ENCODE measurements at regions not wholly inside any gene's neighbourhood (a gene's known extent, or its start where the extent isn't known, plus 50 kb on each side); places are given as distances from the start of the nearest gene placed in this dataset.

GRCh38 chr9:103755441-103755840, 338.7 kb upstream of the SMC2 start:
- no peak overlapping the region for H3K18ac ChIP-seq (ENCODE audit: extremely low read depth, low read length)
- POLR2A ChIA-PET (ENCODE audit: partially characterized antibody) = no interaction called here
- H2BK120ac ChIP-seq (replicated peaks; ENCODE audit: low read depth, low read length) = no peak overlapping the region
- no peaks in the 10 kb centered on the region for H3K36me3 ChIP-seq (ENCODE audit: control insufficient read depth in 2 of 4, insufficient read depth in 4 of 4, low read length in 3 of 4)
- H3K27me3 ChIP-seq (replicated peaks in 1 of 4; ENCODE audit: control insufficient read depth in 3 of 4, extremely low read depth in 1 of 4, insufficient read depth in 3 of 4, low read length in 3 of 4) = no peaks in the 10 kb centered on the region
- no peak overlapping the region for H3K27ac ChIP-seq (ENCODE audit: low read depth, low read length)
- no peak overlapping the region for H3K23ac ChIP-seq (ENCODE audit: insufficient read length)
- H3K9ac ChIP-seq (replicated peaks in 1 of 4; ENCODE audit: extremely low read depth in 1 of 4, low read depth in 3 of 4, low read length in 3 of 4) = no peak overlapping the region
- no peak overlapping the region for H3K4me3 ChIP-seq (ENCODE audit: extremely low read depth in 1 of 4, insufficient read depth in 2 of 4, low read depth in 3 of 4, low read length in 4 of 4)
- H2BK20ac ChIP-seq (ENCODE audit: low read length) = no peak overlapping the region
- TF ChIP-seq CBX8 (IDR thresholded peaks at IDR 0.05; ENCODE audit: borderline replicate concordance, low read depth, low read length) (no peak), HDAC6 (IDR thresholded peaks at IDR 0.05; ENCODE audit: low read depth, low read length) (no peak), NRF1 (IDR thresholded peaks at IDR 0.05; ENCODE audit: low read depth, low read length) (no peak), SRF (IDR thresholded peaks at IDR 0.05; ENCODE audit: low read depth, low read length) (no peak), RFX5 (IDR thresholded peaks at IDR 0.05; ENCODE audit: borderline replicate concordance, low read depth, low read length) (no peak), SP4 (IDR thresholded peaks at IDR 0.05; ENCODE audit: low read length) (no peak), KDM1A (IDR thresholded peaks at IDR 0.05; ENCODE audit: borderline replicate concordance, low read length) (no peak), SP2 (IDR thresholded peaks at IDR 0.05; ENCODE audit: low read length) (no peak), TBP (IDR thresholded peaks at IDR 0.05; ENCODE audit: low read depth, low read length) (no peak)
- no peak overlapping the region for H2BK5ac ChIP-seq (ENCODE audit: low read depth, low read length)
- H3K4me1 ChIP-seq (replicated peaks in 1 of 4; ENCODE audit: control insufficient read depth in 3 of 4, insufficient read depth in 4 of 4, low read length in 3 of 4) = peaks cover 0 to 3% (median 0%) of the 10 kb centered on the region in 4 experiments; a peak in 2 of 7 replicates
- H2AFZ ChIP-seq (ENCODE audit: low read length) = no peak overlapping the region
- H3K79me1 ChIP-seq (ENCODE audit: low read depth, low read length) = no peaks in the 10 kb centered on the region
- no peaks in the 10 kb centered on the region for H3K79me2 ChIP-seq (ENCODE audit: control insufficient read depth in 1 of 2, insufficient read depth in 2 of 2, low read length in 2 of 2)
- DNase-seq (ENCODE audit: low read depth in 1 of 2, low spot score in 2 of 2) = no peak
- no peak overlapping the region for H3K14ac ChIP-seq (ENCODE audit: insufficient read length)
- WGBS, 2 experiments (ENCODE audit: extremely low coverage in 1 of 2, insufficient coverage in 1 of 2, insufficient read length in 1 of 2, insufficient replicate concordance in 2 of 2, low coverage in 1 of 2, low lambda C conversion rate in 2 of 2, missing lambda C conversion rate in 1 of 2) = 88% methylated on average over 2 of the region's 2 CpGs; no CpG with 5 or more reads in 1 of the 2 experiments
- no peak overlapping the region for H3K4me2 ChIP-seq (ENCODE audit: insufficient read depth in 1 of 2, low read depth in 2 of 2, low read length in 2 of 2)
- no peak overlapping the region for H4K5ac ChIP-seq (ENCODE audit: insufficient read length, low read depth, low read length)
- H3K56ac ChIP-seq (replicated peaks; ENCODE audit: insufficient read length, low read depth, low read length) = no peak overlapping the region
- H4K20me1 ChIP-seq (replicated peaks in 1 of 2; ENCODE audit: control insufficient read depth in 1 of 2, insufficient read depth in 2 of 2, low read length in 2 of 2) = no peaks in the 10 kb centered on the region
- CTCF ChIA-PET (ENCODE audit: partially characterized antibody) = no interaction called here
- no peak overlapping the region for H3K4ac ChIP-seq (replicated peaks; ENCODE audit: insufficient read length, low read depth, low read length)
- H4K8ac ChIP-seq (ENCODE audit: extremely low read depth, insufficient read depth, low read length) = no peak overlapping the region
- FAIRE-seq = no peak
- H2AK5ac ChIP-seq (ENCODE audit: low read depth, low read length) = no peak overlapping the region
- H2BK12ac ChIP-seq (ENCODE audit: low read depth, low read length) = no peak overlapping the region
- no peaks in the 10 kb centered on the region for H3K9me3 ChIP-seq (ENCODE audit: insufficient read depth in 2 of 2, low read depth in 1 of 2, low read length in 1 of 2)
- no peak overlapping the region for H2BK15ac ChIP-seq (ENCODE audit: low read length)
- H3K23me2 ChIP-seq (ENCODE audit: low read depth, low read length) = no peaks in the 10 kb centered on the region
- no peak overlapping the region for H4K91ac ChIP-seq (replicated peaks; ENCODE audit: insufficient read length, low read length)
